SJCRH30 (cell line): ENCODE measurements at regions not wholly inside any gene's neighbourhood (a gene's known extent, or its start where the extent isn't known, plus 50 kb on each side); places are given as distances from the start of the nearest gene placed in this dataset.

ENCODE experiments used
- DNase-seq, 2 experiments: peaks; one replicate each; pipeline ENCODE4 v3.0.0-alpha.2; 2015 to 2020
- H3K27ac ChIP-seq: fragments of 250-450 bp; sonication (Bioruptor Pico); 2 replicates; pipeline ENCODE4 v1.5.1; 2020; ENCODE audit warnings: mild to moderate bottlenecking, moderate library complexity
- H3K27me3 ChIP-seq: fragments of 250-450 bp; sonication (Bioruptor Pico); 2 replicates; pipeline ENCODE4 v1.5.1; 2020; ENCODE audit warnings: mild to moderate bottlenecking, moderate library complexity
- H3K36me3 ChIP-seq: fragments of 250-450 bp; sonication (Bioruptor Pico); 2 replicates; pipeline ENCODE4 v1.5.1; 2020; ENCODE audit warnings: mild to moderate bottlenecking, moderate library complexity
- H3K4me1 ChIP-seq: fragments of 250-450 bp; sonication (Bioruptor Pico); 2 replicates; pipeline ENCODE4 v1.5.1; 2020; ENCODE audit warnings: mild to moderate bottlenecking, moderate library complexity
- H3K4me3 ChIP-seq: fragments of 250-450 bp; sonication (Bioruptor Pico); 2 replicates; pipeline ENCODE4 v1.5.1; 2020; ENCODE audit warnings: mild to moderate bottlenecking, moderate library complexity
- H3K9me3 ChIP-seq: fragments of 250-450 bp; sonication (Bioruptor Pico); replicated peaks from 2 replicates; pipeline ENCODE4 v1.5.1; 2020; ENCODE audit warnings: mild to moderate bottlenecking, moderate library complexity

DNA sequence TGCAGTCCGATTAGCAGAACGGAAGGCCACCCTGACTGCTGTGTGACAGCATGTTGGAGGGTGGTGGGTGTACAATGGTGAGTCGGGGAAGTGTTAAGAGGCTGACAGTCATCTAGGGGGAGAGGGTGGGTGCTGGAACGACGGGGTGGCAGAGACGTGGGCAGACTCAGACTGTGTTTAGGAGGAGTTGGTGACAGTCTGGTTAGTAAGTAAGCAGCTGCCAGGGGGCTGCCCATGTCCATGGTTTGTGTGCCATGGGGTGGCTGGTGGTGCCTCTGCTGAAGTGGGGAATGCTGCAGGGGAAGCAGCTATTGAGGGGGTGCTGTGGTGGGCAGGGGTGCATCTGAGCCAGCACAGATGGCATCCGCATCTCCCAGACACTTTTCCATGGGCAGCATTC, 51.3 kb upstream of the BOD1 start:
- no peak overlapping the region for H3K4me3 ChIP-seq
- no peak overlapping the region for H3K27ac ChIP-seq
- H3K27me3 ChIP-seq = no peaks in the 10 kb centered on the region
- no peaks in the 10 kb centered on the region for H3K4me1 ChIP-seq
- H3K9me3 ChIP-seq = 0 out of 2 replicates have a peak, but pooled peaks cover 3% of the 10 kb centered on the region
- no peaks in the 10 kb centered on the region for H3K36me3 ChIP-seq
- no peak for DNase-seq

DNA sequence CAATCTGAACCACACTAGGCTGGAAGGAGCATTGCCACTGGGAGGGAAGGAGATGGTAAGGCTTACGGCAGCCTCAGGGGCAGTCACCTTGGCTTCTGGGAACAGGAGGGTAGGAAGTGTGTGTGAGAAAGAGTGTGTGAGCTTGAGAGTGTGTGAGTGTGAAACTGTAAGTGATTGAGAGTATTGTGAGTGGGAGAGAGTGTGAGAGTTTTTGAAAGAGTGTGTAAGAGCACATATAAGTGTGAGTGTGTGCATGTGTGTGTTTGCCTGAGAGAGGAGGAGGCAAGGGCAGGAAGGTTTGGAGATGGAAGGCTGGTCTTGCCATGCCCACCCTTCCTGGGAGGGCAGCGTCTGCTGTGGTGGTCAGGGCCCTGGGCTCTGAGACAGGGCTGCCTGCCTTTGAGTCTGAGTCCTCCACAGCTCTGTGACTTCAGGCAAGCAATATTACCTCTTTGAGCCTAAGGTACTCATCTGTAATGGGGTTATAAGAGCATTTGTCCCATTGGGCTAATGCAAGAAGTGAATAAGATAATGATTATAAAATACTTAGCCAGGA, 51.9 kb upstream of the BOD1 start:
- H3K36me3 ChIP-seq = no peaks in the 10 kb centered on the region
- no peaks in the 10 kb centered on the region; the same call in 1 of the 2 replicates for H3K4me1 ChIP-seq
- H3K27ac ChIP-seq = no peak overlapping the region
- DNase-seq = no peak
- H3K9me3 ChIP-seq = 0 out of 2 replicates have a peak, but pooled peaks cover 3% of the 10 kb centered on the region
- no peak overlapping the region for H3K4me3 ChIP-seq
- H3K27me3 ChIP-seq = no peaks in the 10 kb centered on the region

DNA sequence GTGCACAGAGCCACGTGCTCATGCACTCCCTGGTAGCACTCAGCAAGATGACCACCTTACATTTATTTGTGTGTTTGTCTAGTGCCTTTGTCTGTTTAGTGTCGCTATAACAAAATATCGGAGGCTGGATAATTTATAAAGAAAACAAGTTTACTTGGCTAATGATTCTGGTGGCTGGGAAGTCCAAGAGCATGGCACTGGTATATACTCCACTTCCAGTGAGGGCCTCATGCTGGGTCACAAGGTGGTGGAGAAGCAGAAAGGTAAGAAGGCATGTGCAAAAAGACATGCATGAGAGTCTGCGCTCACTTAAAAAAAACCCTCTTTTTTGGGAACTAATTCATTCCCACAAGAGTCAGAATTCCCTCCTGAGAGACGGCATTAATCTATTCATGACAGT, 52.5 kb upstream of the BOD1 start:
- no peak overlapping the region for H3K4me3 ChIP-seq
- 0 out of 2 replicates have a peak, but pooled peaks cover 3% of the 10 kb centered on the region for H3K9me3 ChIP-seq
- H3K36me3 ChIP-seq = no peaks in the 10 kb centered on the region
- H3K4me1 ChIP-seq = no peaks in the 10 kb centered on the region; the same call in 1 of the 2 replicates
- no peak overlapping the region for H3K27ac ChIP-seq
- H3K27me3 ChIP-seq = no peaks in the 10 kb centered on the region
- no peak for DNase-seq

DNA sequence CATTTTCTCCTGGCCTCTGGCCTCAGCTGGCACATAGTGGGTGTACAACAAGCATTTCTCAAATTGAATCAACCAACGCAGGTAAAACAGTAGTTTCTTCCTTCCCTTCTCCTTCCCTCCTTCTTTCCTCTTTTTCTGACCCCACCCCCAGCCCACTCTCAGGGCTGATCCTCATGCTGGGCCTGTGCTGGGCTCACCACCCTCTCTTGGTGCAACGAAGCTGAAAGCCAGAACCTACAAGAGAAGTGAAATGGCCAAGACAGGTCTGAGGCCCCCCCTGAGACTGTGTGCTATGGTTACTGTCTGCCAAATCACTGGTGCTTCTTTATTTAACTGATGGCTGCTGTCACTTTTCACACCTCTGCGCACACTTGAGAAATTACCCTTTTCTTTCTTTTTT, 53.0 kb upstream of the BOD1 start:
- Histone ChIP-seq H3K27ac (no peak overlapping the region), H3K36me3 (no peaks in the 10 kb centered on the region), H3K27me3 (no peaks in the 10 kb centered on the region), H3K4me3 (no peak overlapping the region), H3K4me1 (no peaks in the 10 kb centered on the region; the same call in 1 of the 2 replicates), H3K9me3 (0 out of 2 replicates have a peak, but pooled peaks cover 3% of the 10 kb centered on the region)
- no peak for DNase-seq

DNA sequence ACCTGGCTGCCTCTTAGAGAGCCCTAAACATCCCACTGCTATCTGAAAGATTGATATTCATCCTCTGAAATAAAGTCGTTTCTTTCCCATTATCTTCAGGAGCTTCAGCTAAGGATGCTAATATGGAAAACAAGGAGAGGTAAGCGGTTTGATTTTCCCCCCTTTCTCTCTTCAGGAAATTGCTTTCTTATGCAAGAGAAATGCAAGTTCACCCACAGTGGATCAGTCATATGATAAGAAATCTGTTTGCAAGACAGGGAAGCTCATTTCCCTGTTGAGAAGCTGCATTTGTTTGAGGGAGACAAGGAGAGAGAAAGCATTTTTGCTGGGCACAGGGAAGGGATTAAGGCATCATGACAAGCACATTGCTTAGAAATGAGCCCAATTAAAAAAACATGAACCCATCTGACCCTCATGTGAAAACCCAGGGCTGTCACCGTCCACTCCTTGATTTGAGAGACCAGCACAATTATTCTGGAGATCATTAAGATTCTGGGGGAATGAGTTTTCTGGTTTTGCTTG, 53.7 kb upstream of the BOD1 start:
- Histone ChIP-seq H3K4me1 (no peaks in the 10 kb centered on the region; the same call in 1 of the 2 replicates), H3K4me3 (no peak overlapping the region), H3K9me3 (0 out of 2 replicates have a peak, but pooled peaks cover 3% of the 10 kb centered on the region), H3K36me3 (no peaks in the 10 kb centered on the region), H3K27ac (no peak overlapping the region), H3K27me3 (no peaks in the 10 kb centered on the region)
- no peak for DNase-seq

DNA sequence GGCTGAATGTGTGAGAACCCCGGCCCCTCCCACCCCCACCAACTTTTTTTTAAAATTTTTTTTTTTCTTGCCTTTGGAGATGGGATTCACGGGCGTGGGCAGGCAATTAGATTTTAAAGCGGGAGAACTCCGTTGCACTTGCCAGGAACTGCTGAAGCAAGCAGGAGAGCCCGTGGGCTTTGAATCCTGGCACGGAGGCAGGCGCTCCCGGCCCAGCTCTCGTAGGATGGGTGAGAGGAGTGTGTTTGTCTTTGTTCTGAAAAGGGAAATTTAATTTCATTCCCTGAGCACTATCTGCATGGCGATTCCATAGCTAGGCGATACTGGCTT, 54.3 kb upstream of the BOD1 start:
- H3K4me1 ChIP-seq = no peaks in the 10 kb centered on the region; the same call in 1 of the 2 replicates
- no peak overlapping the region for H3K4me3 ChIP-seq
- H3K27me3 ChIP-seq = no peaks in the 10 kb centered on the region
- no peak overlapping the region for H3K27ac ChIP-seq
- DNase-seq = no peak
- H3K9me3 ChIP-seq = 0 out of 2 replicates have a peak, but pooled peaks cover under 1% of the 10 kb centered on the region
- H3K36me3 ChIP-seq = no peaks in the 10 kb centered on the region

DNA sequence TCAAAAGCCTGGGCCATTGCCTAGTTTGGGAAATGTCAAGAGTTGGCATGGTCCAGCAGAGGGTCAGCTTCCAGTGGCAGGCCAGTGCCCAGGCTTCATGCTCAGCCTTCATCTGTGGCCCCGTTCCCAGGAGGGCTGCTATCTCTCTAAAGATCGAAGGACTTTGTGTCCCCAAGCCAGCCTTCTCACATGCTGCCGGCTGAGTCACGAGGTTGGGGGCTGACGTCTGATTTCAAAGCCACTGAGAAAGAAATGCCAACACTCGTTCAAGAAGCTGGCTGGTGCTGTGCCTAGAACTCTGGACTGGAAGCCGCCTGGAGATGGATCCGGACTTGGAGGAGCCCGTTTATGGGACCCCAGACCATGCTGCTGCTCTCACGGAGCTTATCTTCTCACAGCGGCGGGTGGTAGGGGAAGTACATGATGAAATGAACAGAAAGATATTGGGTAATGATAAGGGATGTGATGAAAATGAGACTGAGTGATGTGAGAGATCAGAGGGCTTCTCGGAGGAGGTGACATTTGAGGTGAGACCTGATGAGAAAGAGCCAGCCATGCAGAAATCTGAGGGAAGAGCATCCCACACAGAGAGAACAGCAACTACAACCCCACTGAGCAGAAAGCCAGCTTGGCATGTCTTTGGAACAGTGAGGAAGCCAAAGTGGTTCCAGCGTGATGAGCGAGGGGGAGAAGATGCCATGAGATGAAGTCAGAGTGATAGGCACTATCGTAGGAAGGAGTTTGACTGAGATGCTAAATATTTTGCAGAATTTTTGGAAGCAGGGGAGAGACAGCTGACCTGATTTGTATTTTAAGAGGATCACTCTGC, 54.9 kb upstream of the BOD1 start:
- no peaks in the 10 kb centered on the region for H3K36me3 ChIP-seq
- DNase-seq = no peak
- no peaks in the 10 kb centered on the region; the same call in 1 of the 2 replicates for H3K4me1 ChIP-seq
- H3K27ac ChIP-seq = no peak overlapping the region
- H3K4me3 ChIP-seq = no peak overlapping the region
- no peaks in the 10 kb centered on the region for H3K9me3 ChIP-seq
- H3K27me3 ChIP-seq = no peaks in the 10 kb centered on the region

DNA sequence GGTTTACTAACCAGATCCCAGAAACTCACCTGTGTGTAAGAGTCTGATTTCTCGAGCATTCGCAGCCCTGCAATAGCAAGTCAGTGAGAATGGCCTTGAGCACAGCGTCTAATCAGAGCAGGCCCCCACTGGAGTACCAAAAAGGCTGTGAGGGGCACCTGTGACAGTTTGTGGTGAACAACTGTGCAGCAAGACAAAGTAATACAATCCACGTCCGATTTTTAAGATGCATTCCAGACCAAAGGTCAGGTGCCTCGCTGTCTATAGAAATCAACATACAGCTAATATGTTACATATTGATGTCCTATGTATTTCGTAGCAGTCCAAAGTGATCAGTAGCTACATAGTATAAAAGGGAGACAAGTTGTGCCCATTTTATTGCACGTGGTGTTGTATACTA, 55.7 kb upstream of the BOD1 start:
- no peak overlapping the region for H3K4me3 ChIP-seq
- no peaks in the 10 kb centered on the region; the same call in 1 of the 2 replicates for H3K4me1 ChIP-seq
- no peak for DNase-seq
- H3K9me3 ChIP-seq = no peaks in the 10 kb centered on the region
- H3K27ac ChIP-seq = no peak overlapping the region
- H3K36me3 ChIP-seq = no peaks in the 10 kb centered on the region
- H3K27me3 ChIP-seq = no peaks in the 10 kb centered on the region

DNA sequence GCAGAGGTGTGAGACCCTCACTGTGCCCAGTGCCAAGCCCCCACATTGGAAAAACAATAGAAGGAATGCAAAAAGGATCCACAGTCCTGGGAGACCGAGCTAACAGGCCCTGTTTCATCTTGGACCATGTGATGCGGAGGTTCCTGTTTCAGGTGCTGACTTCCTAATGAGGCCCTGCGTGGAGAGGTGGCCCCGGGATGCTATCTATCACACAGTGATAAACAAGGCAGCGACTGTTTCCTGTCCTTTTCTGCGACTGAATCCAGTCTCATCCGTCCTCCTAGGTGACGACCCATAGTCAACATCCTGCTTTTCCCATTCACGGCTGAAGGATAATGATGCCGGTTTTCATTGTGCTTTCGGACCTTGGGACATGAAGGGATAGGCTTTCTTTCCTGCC, 56.4 kb upstream of the BOD1 start:
- Histone ChIP-seq H3K4me3 (no peak overlapping the region), H3K4me1 (no peaks in the 10 kb centered on the region; the same call in 1 of the 2 replicates), H3K9me3 (no peaks in the 10 kb centered on the region), H3K27me3 (no peaks in the 10 kb centered on the region), H3K36me3 (no peaks in the 10 kb centered on the region), H3K27ac (no peak overlapping the region)
- no peak for DNase-seq

DNA sequence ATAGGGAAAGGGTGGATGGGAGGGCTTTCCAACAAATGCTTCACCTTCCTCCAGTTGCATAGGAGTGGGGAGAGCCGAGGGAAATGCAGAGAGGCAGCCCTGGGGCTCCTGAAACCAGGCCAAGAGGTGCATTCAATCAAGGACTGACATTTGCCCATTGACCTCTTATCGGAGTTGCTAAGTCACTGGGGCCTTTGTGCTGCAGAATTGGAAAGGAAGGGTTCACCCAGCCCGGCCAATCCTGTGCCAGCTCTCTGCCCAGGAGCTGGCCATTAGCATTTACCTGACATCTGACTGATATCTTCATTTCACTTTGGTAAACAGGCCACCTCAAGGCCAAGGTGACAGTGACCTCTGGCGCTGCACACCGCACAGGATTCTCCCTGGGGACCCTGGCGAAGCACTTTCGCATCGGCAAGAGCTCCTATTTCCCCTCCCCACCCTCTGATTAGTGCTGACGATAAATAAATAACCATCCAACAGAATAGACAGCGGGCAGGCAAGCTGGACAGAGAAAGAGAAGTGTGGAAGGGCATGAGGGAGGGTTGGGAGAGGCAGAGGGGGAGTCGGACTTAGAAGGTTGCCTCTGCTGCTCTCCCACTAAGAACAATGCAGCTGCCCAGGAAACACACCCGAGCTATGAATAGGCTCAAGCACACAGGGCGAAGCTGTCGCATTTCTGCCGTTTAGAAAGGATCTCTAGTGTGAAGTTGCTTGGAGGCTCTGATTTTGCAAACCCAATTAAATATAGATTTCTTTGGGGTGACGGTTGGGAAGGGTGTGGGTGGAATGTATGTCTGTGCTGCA, 57.0 kb upstream of the BOD1 start:
- Histone ChIP-seq H3K4me1 (no peaks in the 10 kb centered on the region; the same call in 1 of the 2 replicates), H3K27me3 (no peaks in the 10 kb centered on the region), H3K4me3 (no peak overlapping the region), H3K36me3 (no peaks in the 10 kb centered on the region), H3K9me3 (no peaks in the 10 kb centered on the region), H3K27ac (no peak overlapping the region)
- DNase-seq = peak in 1 of 2 experiments; percentile 26

DNA sequence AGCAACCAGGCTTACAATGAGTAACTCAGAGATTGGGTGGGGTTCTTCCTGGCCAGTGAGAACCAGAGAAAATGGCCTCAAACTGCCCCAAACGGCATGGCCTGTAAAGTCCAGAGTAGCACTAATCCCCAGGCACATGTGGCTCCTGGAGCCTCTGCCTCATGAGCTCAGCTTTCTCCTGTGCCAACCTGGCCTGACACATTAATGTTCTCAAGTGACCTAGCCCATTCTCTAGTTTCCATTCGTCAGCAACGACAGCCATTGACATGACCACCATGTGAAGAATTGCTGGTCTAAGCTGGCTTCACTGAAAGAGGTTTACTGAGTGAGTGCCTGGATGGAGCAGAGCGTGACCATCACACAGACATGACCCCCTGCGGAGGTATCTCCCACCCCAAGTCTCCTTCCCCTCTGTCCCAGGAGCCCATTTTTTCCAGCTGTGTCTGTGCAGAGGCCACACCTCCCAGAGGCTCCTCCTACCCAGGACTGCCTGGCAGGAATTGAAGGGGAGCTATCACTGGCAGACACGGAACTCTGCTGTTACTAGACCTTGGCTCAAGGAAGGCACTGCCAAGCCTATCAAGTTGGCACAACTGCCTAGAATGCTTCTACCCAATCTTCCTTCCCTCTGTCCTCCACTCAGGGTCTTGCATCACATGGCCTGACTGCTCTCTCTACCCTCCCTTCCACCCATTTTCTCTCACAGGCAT, 59.0 kb upstream of the BOD1 start:
- H3K4me1 ChIP-seq = no peaks in the 10 kb centered on the region; the same call in 1 of the 2 replicates

DNA sequence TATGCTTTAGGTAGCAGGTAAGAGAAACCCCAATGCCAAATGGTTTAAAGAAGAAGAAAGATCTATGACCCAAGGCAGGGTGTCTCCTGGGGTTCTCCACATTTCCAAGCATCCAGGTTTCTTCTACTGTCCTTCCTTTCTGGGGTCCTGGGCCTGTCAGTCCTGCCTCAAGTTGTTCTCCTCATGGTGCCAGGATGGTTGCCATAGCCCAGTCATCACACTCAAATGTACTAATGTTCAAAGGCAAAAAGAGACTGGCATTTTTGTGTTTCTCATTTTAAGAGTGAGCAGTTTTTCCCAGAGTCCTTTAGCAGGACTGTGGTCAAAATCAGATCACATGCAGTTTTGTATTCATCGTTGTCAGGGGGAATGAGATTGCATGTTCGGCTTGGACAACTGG, 59.9 kb upstream of the BOD1 start:
- H3K4me1 ChIP-seq = no peaks in the 10 kb centered on the region; the same call in 1 of the 2 replicates
- DNase-seq = no peak
- H3K9me3 ChIP-seq = no peaks in the 10 kb centered on the region
- no peaks in the 10 kb centered on the region for H3K36me3 ChIP-seq
- no peak overlapping the region for H3K27ac ChIP-seq
- no peak overlapping the region for H3K4me3 ChIP-seq
- no peaks in the 10 kb centered on the region for H3K27me3 ChIP-seq

More for the DNA sequence above, 59.0 kb upstream of the BOD1 start:
- Histone ChIP-seq H3K36me3 (no peaks in the 10 kb centered on the region), H3K4me3 (no peak overlapping the region), H3K27ac (no peak overlapping the region), H3K9me3 (no peaks in the 10 kb centered on the region), H3K27me3 (no peaks in the 10 kb centered on the region)
- no peak for DNase-seq

DNA sequence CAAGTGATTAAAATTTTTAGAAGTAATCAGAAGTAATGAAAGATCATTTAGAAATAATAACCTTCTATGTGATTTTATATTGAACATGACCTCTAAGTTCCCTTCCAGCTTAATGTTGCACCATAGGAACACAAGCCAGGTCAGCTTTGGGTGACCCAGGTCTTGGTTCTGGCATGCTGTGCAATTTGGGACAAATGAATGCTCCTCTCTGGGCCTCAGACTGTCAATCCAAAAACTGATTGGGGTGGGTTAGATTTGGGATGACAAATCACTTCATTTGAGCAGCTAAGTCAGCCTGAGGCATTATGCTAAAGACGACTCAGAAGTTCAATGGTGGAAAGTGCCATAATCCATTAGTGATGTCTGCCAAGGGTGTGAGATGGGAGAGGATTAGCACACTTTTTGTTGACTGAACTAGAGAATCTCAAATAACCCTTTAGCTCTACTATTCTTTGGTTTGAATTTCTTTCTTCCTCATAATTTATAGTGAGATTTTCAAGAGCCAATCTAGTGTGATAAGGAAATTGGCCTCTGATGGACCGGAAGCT, 60.7 kb upstream of the BOD1 start:
- Histone ChIP-seq H3K27me3 (no peaks in the 10 kb centered on the region), H3K4me3 (no peak overlapping the region), H3K27ac (no peak overlapping the region), H3K36me3 (no peaks in the 10 kb centered on the region), H3K9me3 (no peaks in the 10 kb centered on the region), H3K4me1 (no peaks in the 10 kb centered on the region; the same call in 1 of the 2 replicates)
- DNase-seq = no peak
